ENCODE measurements at regions not wholly inside any gene's neighbourhood (a gene's known extent, or its start where the extent isn't known, plus 50 kb on each side); places are given as distances from the start of the nearest gene placed in this dataset.

GRCh38 chr3:24740326-24740725 lies 245.7 kb upstream of the THRB start:
- BruUV-seq (replicated peaks) = no TSS peak
- no peaks in the 10 kb centered on the region for H3K4me1 ChIP-seq
- Mint-ChIP-seq H3K9me3 (ENCODE audit: unreplicated experiment) (no peaks in the 10 kb centered on the region), H3K27ac (ENCODE audit: unreplicated experiment) (no peak overlapping the region), H3K4me1 (ENCODE audit: low read depth, unreplicated experiment) (no peaks in the 10 kb centered on the region), H3K36me3 (ENCODE audit: insufficient read depth, unreplicated experiment) (no peaks in the 10 kb centered on the region), H3K4me3 (ENCODE audit: unreplicated experiment) (no peak overlapping the region), H3K27me3 (ENCODE audit: insufficient read depth, unreplicated experiment) (peaks cover 2% of the 10 kb centered on the region)
- H3K36me3 ChIP-seq (ENCODE audit: control insufficient read depth, insufficient read depth, low read length) = no peaks in the 10 kb centered on the region
- ChIA-PET CTCF (no interaction called here), POLR2A (no interaction called here)
- H3K27me3 ChIP-seq (replicated peaks; ENCODE audit: control insufficient read depth, insufficient read depth, low read length) = no peaks in the 10 kb centered on the region
- no peak for TF ChIP-seq CTCF (IDR thresholded peaks at IDR 0.05; ENCODE audit: insufficient read depth in 1 of 2, low read depth in 1 of 2, low read length in 1 of 2, severe bottlenecking in 1 of 2, unreplicated experiment in 1 of 2)
- intact Hi-C loops (cut with micrococcal nuclease; ENCODE audit: unreplicated experiment) = no loop called here
- H3K9me3 ChIP-seq = no peaks in the 10 kb centered on the region
- H3K4me3 ChIP-seq (ENCODE audit: low read depth, low read length) = no peak overlapping the region
- no peak for DNase-seq

GRCh38 chr3:24741506-24741905 lies 246.9 kb upstream of the THRB start:
- H3K4me3 ChIP-seq (ENCODE audit: low read depth, low read length) = no peak overlapping the region
- no peaks in the 10 kb centered on the region for H3K36me3 ChIP-seq (ENCODE audit: control insufficient read depth, insufficient read depth, low read length)
- ChIA-PET POLR2A (no interaction called here), CTCF (no interaction called here)
- no peak overlapping the region for H3K27ac Mint-ChIP-seq (ENCODE audit: unreplicated experiment)
- no peaks in the 10 kb centered on the region for H3K4me1 Mint-ChIP-seq (ENCODE audit: low read depth, unreplicated experiment)
- H3K27me3 ChIP-seq (replicated peaks; ENCODE audit: control insufficient read depth, insufficient read depth, low read length) = no peaks in the 10 kb centered on the region
- TF ChIP-seq CTCF (IDR thresholded peaks at IDR 0.05; ENCODE audit: insufficient read depth in 1 of 2, low read depth in 1 of 2, low read length in 1 of 2, severe bottlenecking in 1 of 2, unreplicated experiment in 1 of 2) = no peak
- no peaks in the 10 kb centered on the region for H3K4me1 ChIP-seq
- H3K36me3 Mint-ChIP-seq (ENCODE audit: insufficient read depth, unreplicated experiment) = no peaks in the 10 kb centered on the region
- peaks cover 9% of the 10 kb centered on the region for H3K27me3 Mint-ChIP-seq (ENCODE audit: insufficient read depth, unreplicated experiment)
- intact Hi-C loops (cut with micrococcal nuclease; ENCODE audit: unreplicated experiment) = no loop called here
- H3K9me3 ChIP-seq = no peaks in the 10 kb centered on the region
- no peak overlapping the region for H3K4me3 Mint-ChIP-seq (ENCODE audit: unreplicated experiment)
- no TSS peak for BruUV-seq (replicated peaks)
- no peaks in the 10 kb centered on the region for H3K9me3 Mint-ChIP-seq (ENCODE audit: unreplicated experiment)
- DNase-seq = no peak

DNA sequence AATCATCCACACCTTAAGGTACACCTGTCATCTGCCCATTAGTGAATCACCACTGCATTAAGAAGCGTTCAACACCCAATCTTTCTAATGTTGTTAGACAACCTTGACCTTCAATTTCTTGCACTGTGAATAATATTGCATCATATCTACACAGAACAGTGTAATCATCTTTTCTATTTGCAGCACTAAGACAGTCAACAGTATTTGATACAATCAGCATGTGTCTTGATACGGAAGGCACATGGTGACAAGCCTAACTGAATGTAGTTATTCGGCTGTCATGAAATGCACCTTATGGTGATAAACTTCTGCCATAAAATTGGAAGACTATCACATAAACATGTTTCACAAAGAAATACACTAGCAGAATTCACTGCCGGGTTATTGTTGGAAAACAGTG lies 253.9 kb upstream of the THRB start:
- no peaks in the 10 kb centered on the region for H3K36me3 ChIP-seq (ENCODE audit: control insufficient read depth, insufficient read depth, low read length)
- H3K27ac Mint-ChIP-seq (ENCODE audit: unreplicated experiment) = no peak overlapping the region
- ChIA-PET POLR2A (no interaction called here), CTCF (no interaction called here)
- H3K4me3 ChIP-seq (ENCODE audit: low read depth, low read length) = no peak overlapping the region
- peaks cover 24% of the 10 kb centered on the region for H3K27me3 Mint-ChIP-seq (ENCODE audit: insufficient read depth, unreplicated experiment)
- intact Hi-C loops (cut with micrococcal nuclease; ENCODE audit: unreplicated experiment) = no loop called here
- H3K4me3 Mint-ChIP-seq (ENCODE audit: unreplicated experiment) = no peak overlapping the region
- no peak for TF ChIP-seq CTCF (IDR thresholded peaks at IDR 0.05; ENCODE audit: insufficient read depth in 1 of 2, low read depth in 1 of 2, low read length in 1 of 2, severe bottlenecking in 1 of 2, unreplicated experiment in 1 of 2)
- H3K9me3 ChIP-seq = no peaks in the 10 kb centered on the region
- DNase-seq = no peak
- BruUV-seq (replicated peaks) = no TSS peak
- no peaks in the 10 kb centered on the region for H3K4me1 Mint-ChIP-seq (ENCODE audit: low read depth, unreplicated experiment)
- H3K36me3 Mint-ChIP-seq (ENCODE audit: insufficient read depth, unreplicated experiment) = no peaks in the 10 kb centered on the region
- H3K27me3 ChIP-seq (replicated peaks; ENCODE audit: control insufficient read depth, insufficient read depth, low read length) = no peaks in the 10 kb centered on the region; the same call in 1 of the 2 replicates
- no peaks in the 10 kb centered on the region for H3K9me3 Mint-ChIP-seq (ENCODE audit: unreplicated experiment)
- no peaks in the 10 kb centered on the region for H3K4me1 ChIP-seq

Measured in Caco-2 (cell line).